HCT116 (cell line): ENCODE measurements at regions not wholly inside any gene's neighbourhood (a gene's known extent, or its start where the extent isn't known, plus 50 kb on each side); places are given as distances from the start of the nearest gene placed in this dataset.

Experiments used
- ATAC-seq: fragments of 200-7000 bp; cut with Tn5 transposase; 2 replicates; pipeline ENCODE4 v1.9.1; 2020; ENCODE audit warnings: mild to moderate bottlenecking, moderate library complexity
- BruUV-seq: library from RNA; stranded (reverse); fragments of 400-500 nt; replicated peaks from 2 replicates; lab custom pipeline; 2021; lab: Mats Ljungman, UMichigan
- CTCF ChIA-PET: fragments of 300-600 bp; sonication (Branson Sonifier 250); formaldehyde crosslinking; loops from one replicate; lab custom pipeline; 2021; ENCODE audit warnings: antibody characterized with exemption; lab: Charles Lee
- POLR2A ChIA-PET: fragments of 300-600, 350-600 bp; sonication (Branson Sonifier 250); formaldehyde crosslinking; loops from one replicate; lab custom pipeline; 2021; ENCODE audit warnings: antibody characterized with exemption; lab: Charles Lee
- RAD21 ChIA-PET, 2 experiments: fragments of 300-600 bp; sonication (Branson Sonifier 250); formaldehyde crosslinking; loops; one replicate each; lab custom pipeline; 2023; ENCODE audit warnings: low total read pairs in 2 of 2; ENCODE audit not compliant: uncharacterized antibody in 2 of 2, unreplicated experiment in 2 of 2, low non-redundant PET in 1 of 2; lab: Charles Lee
- DNase-seq: peaks from one replicate; pipeline ENCODE4 v3.0.0-alpha.2; 2010; ENCODE audit warnings: low read depth, low spot score
- H2AFZ ChIP-seq: fragments of 200-600 bp; shearing (Covaris generic), sonication (generic); 2 replicates; pipeline ENCODE4 v1.6.1; 2017; ENCODE audit warnings: low read depth, mixed run types, mixed read lengths, antibody characterized with exemption, low read length; ENCODE audit not compliant: poor library complexity, severe bottlenecking
- H3K27ac ChIP-seq: 2 replicates; pipeline ENCODE4 v1.5.1; 2012; ENCODE audit warnings: low read depth, low read length
- H3K27me3 ChIP-seq: fragments of 200-600 bp; sonication (generic); 2 replicates; pipeline ENCODE4 v1.6.1; 2016; ENCODE audit warnings: mixed run types, low read length, mixed read lengths; ENCODE audit not compliant: insufficient read depth
- H3K36me3 ChIP-seq, 2 experiments: fragments of 200-500 bp in 1 of 2; fragments of 200-600 bp in 1 of 2; sonication (Bioruptor generic) in 1 of 2; sonication (generic) in 1 of 2; 2 replicates each; pipeline versions ENCODE4 v1.5.1 to v1.6.1; 2014 to 2016; ENCODE audit warnings: low read length in 2 of 2, inconsistent platforms in 1 of 2, mixed read lengths in 1 of 2, mixed run types in 1 of 2; ENCODE audit not compliant: insufficient read depth in 2 of 2, control insufficient read depth in 1 of 2
- H3K4me1 ChIP-seq, 2 experiments: fragments of 200-600 bp in 1 of 2; sonication (generic) in 1 of 2; 2 replicates each; pipeline versions ENCODE4 v1.5.1 to v1.6.1; 2012 to 2017; ENCODE audit warnings: low read length in 2 of 2, inconsistent platforms in 1 of 2, mild to moderate bottlenecking in 1 of 2, mixed read lengths in 1 of 2, mixed run types in 1 of 2, moderate library complexity in 1 of 2; ENCODE audit not compliant: insufficient read depth in 2 of 2, control insufficient read depth in 1 of 2
- H3K4me2 ChIP-seq: fragments of 200-600 bp; sonication (generic); 2 replicates; pipeline ENCODE4 v1.6.1; 2017; ENCODE audit warnings: mixed run types, low read length, mixed read lengths
- H3K4me3 ChIP-seq, 2 experiments: fragments of 200-600 bp in 1 of 2; sonication (generic) in 1 of 2; replicated peaks in 1 of 2; 2 replicates each; pipeline ENCODE4 v1.5.1; 2011 to 2016; ENCODE audit warnings: low read length in 2 of 2, control low read depth in 1 of 2, low read depth in 1 of 2, mild to moderate bottlenecking in 1 of 2, mixed read lengths in 1 of 2, mixed run types in 1 of 2
- H3K79me2 ChIP-seq: fragments of 200-600 bp; sonication (generic); 2 replicates; pipeline ENCODE4 v1.6.1; 2017; ENCODE audit warnings: mild to moderate bottlenecking, mixed run types, low read length, moderate library complexity, mixed read lengths; ENCODE audit not compliant: insufficient read depth
- H3K9ac ChIP-seq: fragments of 200-600 bp; sonication (generic); 2 replicates; pipeline ENCODE4 v1.6.1; 2016; ENCODE audit warnings: low read length, mixed read lengths
- H3K9me2 ChIP-seq: fragments of 200-600 bp; sonication (generic), shearing (Covaris generic); 2 replicates; pipeline ENCODE4 v1.6.1; 2017; ENCODE audit warnings: mixed run types, mild to moderate bottlenecking, moderate library complexity; ENCODE audit not compliant: insufficient read depth
- H3K9me3 ChIP-seq, 2 experiments: fragments of 200-500 bp in 1 of 2; fragments of 200-600 bp in 1 of 2; sonication (Bioruptor generic) in 1 of 2; sonication (generic) in 1 of 2; 2 replicates each; pipeline ENCODE4 v1.6.1; 2014 to 2017; ENCODE audit warnings: low read length in 2 of 2, mixed read lengths in 2 of 2, inconsistent platforms in 1 of 2, low read depth in 1 of 2, mild to moderate bottlenecking in 1 of 2, mixed run types in 1 of 2, moderate library complexity in 1 of 2; ENCODE audit not compliant: control insufficient read depth in 1 of 2, insufficient read depth in 1 of 2
- H4K20me1 ChIP-seq: fragments of 200-600 bp; sonication (generic), shearing (Covaris generic); 2 replicates; pipeline ENCODE4 v1.6.1; 2017; ENCODE audit warnings: mixed run types, mild to moderate bottlenecking, moderate library complexity; ENCODE audit not compliant: insufficient read depth
- ATF3 ChIP-seq: IDR thresholded peaks from 2 replicates; pipeline ENCODE4 v1.6.1; 2012
- CBX3 ChIP-seq: IDR thresholded peaks from 2 replicates; pipeline ENCODE4 v1.6.1; 2012; ENCODE audit warnings: low read depth
- CEBPB ChIP-seq: IDR thresholded peaks from 2 replicates; pipeline ENCODE4 v1.6.1; 2012; ENCODE audit warnings: low read depth
- CTCF ChIP-seq, 3 experiments: fragments of 200-600 bp in 1 of 3; sonication (generic) in 1 of 3; IDR thresholded peaks in 2 of 3; conservative IDR thresholded peaks in 1 of 3; 2 replicates each; pipeline ENCODE4 v1.5.1; 2012 to 2017; ENCODE audit warnings: low read depth in 2 of 3, low read length in 2 of 3, antibody characterized with exemption in 1 of 3, borderline replicate concordance in 1 of 3, control low read depth in 1 of 3, mild to moderate bottlenecking in 1 of 3, mixed read lengths in 1 of 3, mixed run types in 1 of 3, moderate library complexity in 1 of 3; ENCODE audit not compliant: insufficient read depth in 1 of 3
- ELF1 ChIP-seq: IDR thresholded peaks from 2 replicates; pipeline ENCODE4 v1.6.1; 2012; ENCODE audit warnings: low read depth, borderline replicate concordance
- EZH2 ChIP-seq: fragments of 200-600 bp; sonication (generic); IDR thresholded peaks from 2 replicates; pipeline ENCODE4 v1.6.1; 2017; ENCODE audit warnings: antibody characterized with exemption, mixed run types
- FOSL1 ChIP-seq: IDR thresholded peaks from 2 replicates; pipeline ENCODE4 v1.6.1; 2012; ENCODE audit warnings: low read depth
- JUND ChIP-seq: IDR thresholded peaks from 2 replicates; pipeline ENCODE4 v1.6.1; 2012
- MAX ChIP-seq: IDR thresholded peaks from 2 replicates; pipeline ENCODE4 v1.6.1; 2012
- REST ChIP-seq: IDR thresholded peaks from 2 replicates; pipeline ENCODE4 v1.6.1; 2012; ENCODE audit warnings: low read depth
- SIN3A ChIP-seq: IDR thresholded peaks from 2 replicates; pipeline ENCODE4 v1.6.1; 2012; ENCODE audit warnings: low read depth
- SP1 ChIP-seq: IDR thresholded peaks from 2 replicates; pipeline ENCODE4 v1.6.1; 2012; ENCODE audit warnings: low read depth
- TCF7L2 ChIP-seq: IDR thresholded peaks from 2 replicates; pipeline ENCODE4 v1.7.0; 2011; ENCODE audit warnings: borderline replicate concordance, inconsistent platforms; ENCODE audit not compliant: insufficient read depth, insufficient read length; ENCODE audit errors: extremely low read depth
- ZFX ChIP-seq: fragments of 450-650 bp; IDR thresholded peaks from 2 replicates; pipeline ENCODE4 v1.6.1; 2017
- ZNF274 ChIP-seq: fragments of 200-500 bp; sonication (Bioruptor generic); IDR thresholded peaks from 2 replicates; pipeline ENCODE4 v1.6.1; 2014; ENCODE audit warnings: mild to moderate bottlenecking, low read depth, low read length, inconsistent platforms
- intact Hi-C: fragments of 100-400 bp; cut with micrococcal nuclease; formaldehyde crosslinking; loops from 2 replicates; pipeline ENCODE4 v1.10.0; 2022

GRCh38 chr6:153373869-153374268, 242.8 kb upstream of the RGS17 start:
- no TSS peak for BruUV-seq
- no peaks in the 10 kb centered on the region for H3K4me1 ChIP-seq
- H3K36me3 ChIP-seq, result no peaks in the 10 kb centered on the region
- intact Hi-C loops, result no loop called here
- no peak overlapping the region for H3K4me3 ChIP-seq
- no peaks in the 10 kb centered on the region for H3K79me2 ChIP-seq
- H2AFZ ChIP-seq, result no peak overlapping the region
- H4K20me1 ChIP-seq, result no peaks in the 10 kb centered on the region; the same call in 1 of the 2 replicates
- peaks cover 4% of the 10 kb centered on the region; the same call in 1 of the 2 replicates for H3K27me3 ChIP-seq
- H3K9ac ChIP-seq, result no peak overlapping the region
- DNase-seq (no peak), ATAC-seq (no peak)
- CTCF ChIA-PET, result no interaction called here
- no peaks in the 10 kb centered on the region for H3K9me3 ChIP-seq
- H3K4me2 ChIP-seq, result no peak overlapping the region
- H3K9me2 ChIP-seq, result no peaks in the 10 kb centered on the region
- no peak overlapping the region for H3K27ac ChIP-seq
- no peak for TF ChIP-seq EZH2
- TF ChIP-seq JUND, result no peak
- no peak for TF ChIP-seq ZNF274
- TF ChIP-seq CTCF (IDR thresholded peaks at IDR 0.05 in 2 of 3, conservative IDR thresholded peaks at IDR 0.05 in 1 of 3; ENCODE audit: borderline replicate concordance in 1 of 3, insufficient read depth in 1 of 3, low read depth in 2 of 3, low read length in 2 of 3), result no peak
- TF ChIP-seq SIN3A, result no peak
- no peak for TF ChIP-seq ELF1
- TF ChIP-seq FOSL1, result no peak
- TF ChIP-seq ZFX, result no peak
- TF ChIP-seq, all 23 proteins: peak for 0
- ChIA-PET RAD21 (no interaction called here), POLR2A (no interaction called here)

- POLR2A ChIA-PET, result no interaction called here
Observed at GRCh38 chr6:153368131-153368530, 237.0 kb upstream of the RGS17 start.

More at GRCh38 chr6:153368131-153368530, 237.0 kb upstream of the RGS17 start:
- H3K36me3 ChIP-seq, result no peaks in the 10 kb centered on the region
- RAD21 ChIA-PET, result no interaction called here
- no peaks in the 10 kb centered on the region for H3K4me1 ChIP-seq
- BruUV-seq, result no TSS peak
- H3K79me2 ChIP-seq, result no peaks in the 10 kb centered on the region
- CTCF ChIA-PET, result no interaction called here
- intact Hi-C loops, result no loop called here
- no peaks in the 10 kb centered on the region for H3K9me2 ChIP-seq
- H3K4me3 ChIP-seq, result no peak overlapping the region
- no peak overlapping the region for H3K4me2 ChIP-seq
- peaks cover 13% of the 10 kb centered on the region; the same call in 1 of the 2 replicates for H3K27me3 ChIP-seq
- no peaks in the 10 kb centered on the region for H3K9me3 ChIP-seq
- DNase-seq, result no peak
- no peak overlapping the region for H2AFZ ChIP-seq
- no peaks in the 10 kb centered on the region for H4K20me1 ChIP-seq
- TF ChIP-seq CEBPB, result no peak
- no peak for TF ChIP-seq REST
- TF ChIP-seq SP1, result no peak
- TF ChIP-seq ATF3, result no peak
- no peak for TF ChIP-seq ZFX
- TF ChIP-seq MAX, result no peak
- no peak for TF ChIP-seq ZNF274
- no peak for TF ChIP-seq CBX3
- no peak for TF ChIP-seq TCF7L2
- TF ChIP-seq, all 23 proteins: peak for 0
- no peak overlapping the region for H3K27ac ChIP-seq
- no peak overlapping the region for H3K9ac ChIP-seq
- ATAC-seq, result no peak
